Keratinocyte (primary cell): ENCODE measurements at regions not wholly inside any gene's neighbourhood (a gene's known extent, or its start where the extent isn't known, plus 50 kb on each side); places are given as distances from the start of the nearest gene placed in this dataset.

Experiments used
- DNase-seq: peaks from one replicate; pipeline ENCODE4 v3.0.0-alpha.2; 2011; ENCODE audit warnings: low read depth, missing footprints, low spot score
- FAIRE-seq: peaks from 2 replicates; lab custom pipeline; 2011; peaks lifted over from hg19 to GRCh38; lab: Jason Lieb, UNC
- H2AFZ ChIP-seq: 2 replicates; pipeline ENCODE4 v1.6.0; 2012; ENCODE audit warnings: low read length, control low read depth, inconsistent platforms; ENCODE audit not compliant: control insufficient read depth
- H3K27ac ChIP-seq: 2 replicates; pipeline ENCODE4 v1.5.1; 2011; ENCODE audit warnings: low read length; ENCODE audit not compliant: control insufficient read depth, insufficient read depth
- H3K27me3 ChIP-seq: 3 replicates; pipeline ENCODE4 v1.6.0; 2011; ENCODE audit warnings: low read length; ENCODE audit not compliant: control insufficient read depth, insufficient read depth; ENCODE audit errors: extremely low read depth
- H3K36me3 ChIP-seq, 2 experiments: 2 replicates in 1 of 2; 3 replicates in 1 of 2; pipeline ENCODE4 v1.5.1; 2011; ENCODE audit warnings: low read length in 2 of 2, mild to moderate bottlenecking in 1 of 2; ENCODE audit not compliant: control insufficient read depth in 2 of 2, insufficient read depth in 2 of 2; ENCODE audit errors: extremely low read depth in 1 of 2
- H3K4me1 ChIP-seq: 3 replicates; pipeline ENCODE4 v1.5.1; 2011; ENCODE audit warnings: low read length; ENCODE audit not compliant: control insufficient read depth, insufficient read depth; ENCODE audit errors: extremely low read depth
- H3K4me2 ChIP-seq: 3 replicates; pipeline ENCODE4 v1.6.0; 2011; ENCODE audit warnings: low read depth, low read length; ENCODE audit not compliant: control insufficient read depth, insufficient read depth; ENCODE audit errors: extremely low read depth
- H3K4me3 ChIP-seq, 3 experiments: fragments of 200-600 bp in 1 of 3; sonication (generic) in 1 of 3; 2 replicates in 2 of 3; 3 replicates in 1 of 3; pipeline ENCODE4 v1.5.1; 2011 to 2016; ENCODE audit warnings: low read length in 3 of 3, mild to moderate bottlenecking in 3 of 3, control low read depth in 2 of 3, inconsistent platforms in 1 of 3, low read depth in 1 of 3, mixed read lengths in 1 of 3, mixed run types in 1 of 3, moderate library complexity in 1 of 3; ENCODE audit not compliant: control insufficient read depth in 2 of 3, insufficient read depth in 2 of 3; ENCODE audit errors: extremely low read depth in 1 of 3
- H3K79me2 ChIP-seq: 2 replicates; pipeline ENCODE4 v1.6.0; 2012; ENCODE audit warnings: low read length; ENCODE audit not compliant: control insufficient read depth, insufficient read depth
- H3K9ac ChIP-seq: 3 replicates; pipeline ENCODE4 v1.6.0; 2011; ENCODE audit warnings: low read length; ENCODE audit not compliant: control insufficient read depth, insufficient read depth; ENCODE audit errors: extremely low read depth
- H3K9me1 ChIP-seq: 3 replicates; pipeline ENCODE4 v1.6.0; 2011; ENCODE audit warnings: low read length; ENCODE audit not compliant: control insufficient read depth, insufficient read depth; ENCODE audit errors: extremely low read depth
- H3K9me3 ChIP-seq: 2 replicates; pipeline ENCODE4 v1.5.1; 2012; ENCODE audit warnings: low read depth, low read length; ENCODE audit not compliant: control insufficient read depth
- H4K20me1 ChIP-seq: 3 replicates; pipeline ENCODE4 v1.6.0; 2011; ENCODE audit warnings: low read length; ENCODE audit not compliant: control insufficient read depth, insufficient read depth; ENCODE audit errors: extremely low read depth
- CTCF ChIP-seq, 3 experiments: IDR thresholded peaks in 1 of 3; conservative IDR thresholded peaks in 1 of 3; optimal IDR thresholded peaks in 1 of 3; 2 replicates in 2 of 3; 3 replicates in 1 of 3; pipeline versions ENCODE3 to v1.5.1; 2011; ENCODE audit warnings: low read length in 3 of 3, mild to moderate bottlenecking in 3 of 3, moderate library complexity in 2 of 3, control low read depth in 1 of 3, inconsistent platforms in 1 of 3; ENCODE audit not compliant: insufficient read depth in 2 of 3; ENCODE audit errors: extremely low read depth in 1 of 3
- EZH2 ChIP-seq: IDR thresholded peaks from one replicate; pipeline ENCODE4 v1.6.1; 2012; ENCODE audit warnings: inconsistent platforms, mild to moderate bottlenecking, low read length, moderate library complexity
- dilution Hi-C: fragments of 300-500 bp; cut with MboI; formaldehyde crosslinking; loops from one replicate; pipeline ENCODE4 v1.7.0; 2020; ENCODE audit warnings: low sequenced_read_pairs; ENCODE audit not compliant: extremely low pct_ligation_motif_present

DNA sequence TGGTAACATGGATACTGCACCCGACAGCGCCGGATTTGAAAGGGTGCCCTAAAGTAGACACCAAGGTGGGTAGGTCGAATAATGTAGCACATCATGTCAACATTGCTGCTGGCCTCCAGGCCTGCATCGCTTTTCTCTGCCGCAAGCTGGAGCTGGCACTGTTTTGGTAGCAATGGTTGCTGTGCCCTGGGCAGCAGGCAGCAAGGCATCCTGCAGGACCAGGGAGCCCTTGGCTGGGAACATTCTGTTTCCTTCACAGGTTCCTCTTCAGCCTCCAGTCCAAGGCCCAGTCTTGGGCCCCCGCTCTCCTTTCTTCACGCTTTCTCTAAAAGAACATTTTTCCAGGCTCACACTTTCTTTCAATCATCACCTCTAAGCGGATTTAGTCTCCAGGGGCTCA lies 365.8 kb upstream of the JARID2 start:
- no peaks in the 10 kb centered on the region for H4K20me1 ChIP-seq
- no peaks in the 10 kb centered on the region for H3K36me3 ChIP-seq
- no peak overlapping the region for H3K9ac ChIP-seq
- FAIRE-seq (no peak), DNase-seq (no peak)
- no peak overlapping the region for H3K27ac ChIP-seq
- H3K4me3 ChIP-seq, result no peak overlapping the region
- H3K9me1 ChIP-seq, result no peaks in the 10 kb centered on the region
- no peak for TF ChIP-seq CTCF (optimal IDR thresholded peaks at IDR 0.05 in 1 of 3, IDR thresholded peaks at IDR 0.05 in 1 of 3, conservative IDR thresholded peaks at IDR 0.05 in 1 of 3; ENCODE audit: extremely low read depth in 1 of 3, insufficient read depth in 2 of 3, low read length in 3 of 3)
- TF ChIP-seq EZH2, result no peak
- dilution Hi-C loops, result no loop called here
- H3K9me3 ChIP-seq, result no peaks in the 10 kb centered on the region
- no peak overlapping the region for H2AFZ ChIP-seq
- H3K4me2 ChIP-seq, result no peak overlapping the region
- no peaks in the 10 kb centered on the region for H3K27me3 ChIP-seq
- H3K79me2 ChIP-seq, result no peaks in the 10 kb centered on the region
- H3K4me1 ChIP-seq, result peaks cover 9% of the 10 kb centered on the region

DNA sequence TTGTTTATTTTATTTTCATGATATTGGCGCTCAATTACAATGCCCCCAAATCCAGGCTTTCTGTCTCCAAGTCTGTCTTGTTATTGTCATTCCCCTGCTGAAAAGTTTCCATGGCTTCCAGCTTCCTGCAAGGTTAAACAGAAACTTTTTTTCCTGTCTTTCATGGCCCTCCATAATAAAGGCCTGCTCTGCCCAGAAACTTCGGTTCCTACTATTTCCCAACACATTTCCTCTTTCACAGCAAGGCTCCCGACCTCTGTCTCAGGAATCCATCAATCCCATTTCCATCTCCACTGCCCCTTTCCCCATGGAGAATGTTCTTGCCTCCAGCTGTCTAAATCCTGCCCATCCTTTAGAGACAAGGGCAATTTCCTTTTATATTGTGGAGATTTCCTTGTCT lies 365.2 kb upstream of the JARID2 start:
- H3K27ac ChIP-seq, result no peak overlapping the region
- no peak overlapping the region for H3K9ac ChIP-seq
- H4K20me1 ChIP-seq, result no peaks in the 10 kb centered on the region
- peaks cover 9% of the 10 kb centered on the region for H3K4me1 ChIP-seq
- H3K9me1 ChIP-seq, result no peaks in the 10 kb centered on the region
- H3K4me2 ChIP-seq, result no peak overlapping the region
- dilution Hi-C loops, result no loop called here
- no peak for FAIRE-seq
- no peaks in the 10 kb centered on the region for H3K27me3 ChIP-seq
- H3K4me3 ChIP-seq, result no peak overlapping the region
- TF ChIP-seq EZH2 (no peak), CTCF (optimal IDR thresholded peaks at IDR 0.05 in 1 of 3, IDR thresholded peaks at IDR 0.05 in 1 of 3, conservative IDR thresholded peaks at IDR 0.05 in 1 of 3; ENCODE audit: extremely low read depth in 1 of 3, insufficient read depth in 2 of 3, low read length in 3 of 3) (no peak)
- no peaks in the 10 kb centered on the region for H3K36me3 ChIP-seq
- DNase-seq, result no peak
- no peaks in the 10 kb centered on the region for H3K9me3 ChIP-seq
- no peaks in the 10 kb centered on the region for H3K79me2 ChIP-seq
- no peak overlapping the region for H2AFZ ChIP-seq
